Mucosa of rectum (tissue), 2 donors: ENCODE measurements at regions not wholly inside any gene's neighbourhood (a gene's known extent, or its start where the extent isn't known, plus 50 kb on each side); places are given as distances from the start of the nearest gene placed in this dataset.
A peak's percentile ranks its signal among the peaks of the same experiment; 100 is the strongest.

Experiments
- H3K27ac ChIP-seq, 2 donors: one replicate each; pipeline ENCODE4 v1.7.0; 2013; ENCODE audit warnings: inconsistent platforms in 2 of 2, low read depth in 2 of 2, low read length in 2 of 2
- H3K27me3 ChIP-seq, 2 donors: one replicate each; pipeline ENCODE4 v1.7.0; 2013; ENCODE audit warnings: low read length in 2 of 2; ENCODE audit not compliant: control insufficient read depth in 2 of 2, insufficient read depth in 2 of 2
- H3K36me3 ChIP-seq, 2 donors: one replicate each; pipeline ENCODE4 v1.7.0; 2013; ENCODE audit warnings: low read length in 2 of 2; ENCODE audit not compliant: control insufficient read depth in 2 of 2, insufficient read depth in 2 of 2
- H3K4me1 ChIP-seq, 2 donors: one replicate each; pipeline ENCODE4 v1.7.0; 2013; ENCODE audit warnings: low read length in 2 of 2, mild to moderate bottlenecking in 1 of 2; ENCODE audit not compliant: control insufficient read depth in 2 of 2, insufficient read depth in 2 of 2
- H3K4me3 ChIP-seq, 2 donors: one replicate each; pipeline ENCODE4 v1.7.0; 2013; ENCODE audit warnings: low read length in 2 of 2
- H3K9ac ChIP-seq, 2 donors: one replicate each; pipeline ENCODE4 v1.7.0; 2013; ENCODE audit warnings: low read length in 2 of 2, low read depth in 1 of 2, mild to moderate bottlenecking in 1 of 2
- H3K9me3 ChIP-seq, 2 donors: one replicate each; pipeline ENCODE4 v1.7.0; 2013; ENCODE audit warnings: low read length in 2 of 2; ENCODE audit not compliant: control insufficient read depth in 2 of 2
- donor health status: healthy.
- donor health status: Normal muscosa, but diverticular disease.

DNA sequence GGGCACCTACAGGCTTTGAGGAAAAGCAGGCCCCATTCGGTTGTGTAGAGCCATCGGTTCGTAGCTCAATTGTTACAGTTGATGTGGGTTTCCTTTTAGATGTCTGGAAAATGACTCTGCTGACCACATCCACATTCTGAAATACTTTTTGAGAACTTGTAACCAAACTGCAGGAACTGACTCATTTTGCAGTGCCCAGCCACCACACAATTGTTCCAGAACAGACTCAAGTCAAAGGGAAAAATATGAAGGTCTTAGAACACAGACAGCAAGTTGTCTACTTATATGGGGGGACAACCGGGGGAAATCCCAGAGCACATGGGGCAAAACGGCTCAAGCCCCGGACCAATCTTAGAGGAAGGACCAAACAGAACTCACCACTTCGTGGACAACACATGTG is 557.6 kb upstream of the DIPK2B start:
- H3K4me3 ChIP-seq: no peak overlapping the region

DNA sequence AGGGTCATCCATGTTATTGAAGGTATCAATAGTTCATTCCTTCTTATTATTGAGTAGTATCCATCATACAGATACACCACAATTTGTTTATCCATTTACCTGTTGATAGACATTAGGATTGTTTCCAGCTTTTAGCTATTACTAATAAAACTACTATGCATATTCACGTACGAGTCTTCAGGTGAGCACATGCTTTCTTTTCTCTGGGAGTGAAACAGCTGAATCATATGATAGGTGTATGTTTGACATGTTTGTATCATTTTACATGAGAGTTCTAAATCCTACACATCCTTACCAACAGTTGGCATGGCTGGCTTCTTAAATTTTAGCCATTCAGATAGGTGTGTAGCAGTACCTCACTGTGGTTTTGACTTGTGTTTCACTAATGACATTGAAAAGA is 556.6 kb upstream of the DIPK2B start:
- no peak overlapping the region for H3K4me3 ChIP-seq
- H3K27me3 ChIP-seq: no peaks in the 10 kb centered on the region
- no peak overlapping the region for H3K27ac ChIP-seq
- H3K9me3 ChIP-seq: no peaks in the 10 kb centered on the region
- peaks cover 0 to 4% of the 10 kb centered on the region in 2 donors for H3K4me1 ChIP-seq
- H3K36me3 ChIP-seq: peaks cover 0 to 3% of the 10 kb centered on the region in 2 donors
- H3K9ac ChIP-seq: no peak overlapping the region

More for the DNA sequence above, 557.6 kb upstream of the DIPK2B start:
- H3K4me1 ChIP-seq: peaks cover 0 to 4% of the 10 kb centered on the region in 2 donors
- H3K27ac ChIP-seq: peak overlapping the region; percentile 11 to 59
- H3K9me3 ChIP-seq: no peaks in the 10 kb centered on the region
- no peaks in the 10 kb centered on the region for H3K27me3 ChIP-seq
- H3K36me3 ChIP-seq: peaks cover 0 to 3% of the 10 kb centered on the region in 2 donors
- no peak overlapping the region for H3K9ac ChIP-seq

DNA sequence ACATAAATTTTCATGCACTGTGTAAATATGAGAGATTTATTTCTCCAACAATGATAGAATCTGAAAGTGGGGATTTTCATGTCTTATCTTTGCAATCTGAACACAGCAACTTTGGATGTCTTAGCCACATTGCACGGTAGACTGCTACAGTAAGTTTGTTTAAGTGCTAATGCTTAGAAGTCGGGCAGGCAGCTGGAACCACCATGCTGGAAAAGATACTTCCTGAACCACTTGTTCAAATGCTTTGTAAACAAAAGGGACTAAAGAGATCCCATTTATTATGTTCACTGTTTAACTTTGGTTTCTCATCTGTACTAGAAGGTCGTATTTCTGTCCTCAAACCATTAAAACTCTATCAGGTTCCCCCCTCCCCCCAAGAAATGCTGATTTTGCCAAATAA is 555.9 kb upstream of the DIPK2B start:
- Histone ChIP-seq H3K36me3 (peaks cover 0 to 3% of the 10 kb centered on the region in 2 donors), H3K4me1 (peaks cover 0 to 4% of the 10 kb centered on the region in 2 donors), H3K27me3 (no peaks in the 10 kb centered on the region), H3K9ac (no peak overlapping the region), H3K4me3 (no peak overlapping the region), H3K9me3 (no peaks in the 10 kb centered on the region), H3K27ac (no peak overlapping the region)

DNA sequence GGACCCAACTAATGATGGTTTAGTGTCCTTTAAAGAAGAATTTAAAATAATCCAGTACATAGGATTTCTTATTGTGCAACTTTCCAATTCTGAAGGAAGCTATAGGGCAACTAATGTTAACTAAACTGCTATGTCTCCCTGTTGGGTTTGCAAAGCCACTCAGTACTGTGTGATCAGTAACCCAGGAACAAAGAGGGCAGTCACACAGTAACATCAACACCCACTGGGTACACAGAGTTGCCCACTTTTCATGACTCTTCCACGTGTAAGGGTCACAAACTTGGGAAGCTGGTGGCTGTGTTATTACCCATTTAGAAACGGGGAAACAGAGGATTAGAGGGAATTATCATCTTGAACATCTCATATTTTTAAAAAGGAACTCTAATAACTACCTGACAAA is 555.0 kb upstream of the DIPK2B start:
- Histone ChIP-seq H3K4me1 (peaks cover 0 to 4% of the 10 kb centered on the region in 2 donors), H3K9me3 (no peaks in the 10 kb centered on the region), H3K36me3 (peaks cover under 1 to 3% of the 10 kb centered on the region in 2 donors), H3K27ac (no peak overlapping the region), H3K4me3 (no peak overlapping the region), H3K27me3 (no peaks in the 10 kb centered on the region), H3K9ac (no peak overlapping the region)

DNA sequence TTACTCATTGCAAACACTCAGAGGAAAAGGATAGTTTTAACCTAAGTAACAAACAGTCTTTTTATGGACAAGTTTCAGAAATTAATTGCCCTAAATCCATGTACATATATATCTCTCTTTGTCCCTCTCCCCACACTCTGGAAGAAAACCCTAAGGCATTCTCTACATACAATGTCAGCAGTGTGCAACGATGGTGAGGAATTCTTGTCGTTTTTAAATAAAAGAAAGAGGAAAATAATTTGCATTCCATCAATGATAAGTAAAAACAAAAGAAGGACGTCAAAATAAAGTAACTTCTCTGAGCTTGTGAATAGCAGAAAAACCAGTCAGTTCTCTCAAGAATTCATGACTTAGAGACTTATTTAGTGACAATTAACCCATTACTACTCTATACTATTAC is 550.5 kb upstream of the DIPK2B start:
- no peak overlapping the region for H3K27ac ChIP-seq

DNA sequence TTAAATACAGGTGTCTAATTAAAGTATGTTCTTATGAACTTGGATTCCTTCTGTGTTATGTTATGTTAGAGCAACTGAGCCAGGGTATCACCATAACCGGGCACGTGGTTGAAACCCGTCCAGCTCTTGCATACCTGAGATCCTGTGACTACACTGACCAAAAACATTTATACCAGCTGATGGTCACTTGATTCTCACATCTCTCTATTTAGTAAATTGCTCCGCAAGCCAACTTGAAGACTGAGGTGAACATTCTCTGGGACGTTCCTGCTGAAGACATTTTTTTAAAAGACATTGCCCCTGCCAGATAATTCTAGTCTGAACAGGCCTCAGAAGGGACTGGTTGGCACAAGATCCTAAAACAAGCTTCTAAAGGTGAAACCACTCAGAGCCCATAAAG is 550.0 kb upstream of the DIPK2B start:
- H3K27ac ChIP-seq: no peak overlapping the region
- H3K4me1 ChIP-seq: no peaks in the 10 kb centered on the region

More for the DNA sequence above, 550.5 kb upstream of the DIPK2B start:
- Histone ChIP-seq H3K9ac (no peak overlapping the region), H3K4me1 (no peaks in the 10 kb centered on the region), H3K4me3 (no peak overlapping the region), H3K9me3 (no peaks in the 10 kb centered on the region), H3K27me3 (no peaks in the 10 kb centered on the region), H3K36me3 (peaks cover 2 to 5% of the 10 kb centered on the region in 2 donors)

DNA sequence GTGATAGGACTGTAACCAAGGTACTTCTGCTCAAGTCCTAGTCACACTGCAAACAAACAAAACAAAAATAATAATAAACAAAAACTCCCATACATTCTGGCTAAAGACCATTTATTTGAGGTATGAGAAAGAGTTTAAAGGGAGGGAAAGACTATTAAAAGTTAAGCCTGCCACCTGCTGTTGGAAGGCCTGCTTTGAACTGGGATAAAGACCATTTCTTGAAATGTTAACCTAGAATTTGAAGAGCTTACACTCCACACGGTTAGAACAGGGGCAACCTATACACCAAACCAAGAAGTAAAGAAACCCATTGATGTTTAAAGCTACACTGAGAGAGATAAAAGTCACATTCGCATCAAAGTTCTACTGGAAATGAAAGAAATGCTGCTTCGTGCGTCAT is 548.7 kb upstream of the DIPK2B start:
- Histone ChIP-seq H3K9ac (no peak overlapping the region), H3K27ac (no peak overlapping the region), H3K4me1 (no peaks in the 10 kb centered on the region), H3K9me3 (no peaks in the 10 kb centered on the region), H3K4me3 (no peak overlapping the region), H3K27me3 (no peaks in the 10 kb centered on the region), H3K36me3 (peaks cover 2 to 12% of the 10 kb centered on the region in 2 donors)

More for the DNA sequence above, 550.0 kb upstream of the DIPK2B start:
- peaks cover 2 to 11% of the 10 kb centered on the region in 2 donors for H3K36me3 ChIP-seq
- H3K27me3 ChIP-seq: no peaks in the 10 kb centered on the region
- no peak overlapping the region for H3K9ac ChIP-seq
- no peaks in the 10 kb centered on the region for H3K9me3 ChIP-seq
- no peak overlapping the region for H3K4me3 ChIP-seq

DNA sequence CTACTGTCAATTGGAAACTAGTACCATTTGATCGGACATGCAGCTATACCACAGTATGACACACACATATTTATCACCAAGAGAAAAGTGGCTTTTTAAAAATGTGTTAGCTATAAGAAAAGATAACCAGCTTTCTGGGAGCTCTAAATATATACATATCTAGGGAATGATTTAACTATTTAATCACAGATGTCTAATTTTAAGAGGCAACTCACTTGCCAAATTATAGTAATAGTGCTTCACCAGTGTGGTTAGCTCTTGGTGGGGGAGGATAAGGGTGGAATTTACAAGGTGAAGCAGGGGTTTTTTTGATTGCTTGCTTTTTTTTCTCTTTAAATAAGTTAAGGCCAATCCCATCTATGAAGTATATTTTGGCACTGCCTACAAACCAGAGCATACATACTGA is 547.7 kb upstream of the DIPK2B start:
- Histone ChIP-seq H3K36me3 (peaks cover 2 to 12% of the 10 kb centered on the region in 2 donors), H3K4me1 (no peaks in the 10 kb centered on the region), H3K9me3 (no peaks in the 10 kb centered on the region), H3K4me3 (no peak overlapping the region), H3K27ac (no peak overlapping the region), H3K9ac (no peak overlapping the region), H3K27me3 (no peaks in the 10 kb centered on the region)

DNA sequence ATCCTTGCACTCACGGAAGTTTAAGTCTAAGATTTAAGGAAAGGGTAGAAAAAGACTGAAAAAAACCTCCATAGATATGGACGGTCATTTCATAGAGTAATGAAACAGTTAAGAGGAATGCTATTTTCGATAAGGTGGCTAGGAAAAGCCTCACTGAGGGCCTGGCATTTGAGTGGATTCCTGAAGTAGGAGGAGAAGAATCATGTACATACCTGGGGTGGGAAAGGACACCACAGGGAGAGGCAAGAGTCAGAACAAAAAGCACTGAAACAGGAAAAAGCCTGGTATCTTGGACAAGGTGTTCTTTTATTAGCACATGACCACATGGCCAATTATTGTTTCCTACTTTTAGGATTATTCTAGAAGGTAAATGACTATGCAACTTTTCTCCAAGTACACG is 547.2 kb upstream of the DIPK2B start:
- Histone ChIP-seq H3K9me3 (no peaks in the 10 kb centered on the region), H3K4me1 (no peaks in the 10 kb centered on the region), H3K27ac (no peak overlapping the region)

DNA sequence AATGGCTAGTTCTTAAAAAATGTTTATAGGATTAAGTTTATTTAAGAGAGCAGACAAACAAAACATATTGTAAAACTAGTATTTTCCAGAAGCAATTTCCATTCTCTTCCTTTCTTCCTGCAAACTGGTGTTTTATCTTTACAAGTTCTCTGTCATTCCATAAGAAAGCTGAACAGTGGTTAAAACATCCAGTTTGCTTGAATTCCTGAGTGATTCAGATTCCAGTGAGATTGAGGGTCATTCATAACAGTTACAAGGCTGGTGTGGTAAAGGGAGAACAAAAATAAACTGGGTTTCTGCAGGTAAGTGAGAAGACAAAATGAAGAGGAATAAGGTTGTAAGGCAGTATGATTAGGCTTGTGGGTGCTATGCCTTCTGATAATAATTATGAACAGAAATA is 544.8 kb upstream of the DIPK2B start:
- H3K9me3 ChIP-seq: no peaks in the 10 kb centered on the region
- H3K4me1 ChIP-seq: no peaks in the 10 kb centered on the region

More for the DNA sequence above, 547.2 kb upstream of the DIPK2B start:
- H3K36me3 ChIP-seq: peaks cover 2 to 12% of the 10 kb centered on the region in 2 donors
- H3K4me3 ChIP-seq: no peak overlapping the region
- no peaks in the 10 kb centered on the region for H3K27me3 ChIP-seq
- H3K9ac ChIP-seq: no peak overlapping the region

More for the DNA sequence above, 544.8 kb upstream of the DIPK2B start:
- no peak overlapping the region for H3K9ac ChIP-seq
- no peak overlapping the region for H3K27ac ChIP-seq
- no peaks in the 10 kb centered on the region for H3K27me3 ChIP-seq
- H3K4me3 ChIP-seq: no peak overlapping the region
- H3K36me3 ChIP-seq: peaks cover 2 to 9% of the 10 kb centered on the region in 2 donors
